ENCODE measurements at regions not wholly inside any gene's neighbourhood (a gene's known extent, or its start where the extent isn't known, plus 50 kb on each side); places are given as distances from the start of the nearest gene placed in this dataset.

DNA sequence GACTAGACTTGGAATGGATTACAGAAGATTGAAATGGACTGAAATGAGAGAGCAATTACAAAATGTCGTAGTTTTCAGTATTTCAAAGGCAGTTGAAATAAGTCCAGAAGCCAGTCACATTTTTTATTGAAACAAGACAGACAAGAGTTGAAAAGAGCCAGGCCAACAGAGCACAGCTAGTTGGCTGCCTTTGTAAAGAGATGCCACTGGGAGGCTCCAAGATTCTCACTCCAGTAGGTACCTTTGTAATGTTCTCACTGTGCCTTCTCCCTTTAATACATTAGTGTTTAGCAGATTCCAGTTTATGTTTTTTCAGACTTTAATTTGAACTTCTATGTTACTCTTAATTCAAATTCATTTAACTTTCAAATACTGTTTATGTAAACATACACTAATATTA is 234.8 kb downstream of the DSEL start:
- no peak overlapping the region for H3K27ac ChIP-seq (ENCODE audit: low read depth, low read length, poor library complexity, severe bottlenecking)
- no peak overlapping the region for H2AFZ ChIP-seq (ENCODE audit: low read length)
- TF ChIP-seq, protein P1, sequence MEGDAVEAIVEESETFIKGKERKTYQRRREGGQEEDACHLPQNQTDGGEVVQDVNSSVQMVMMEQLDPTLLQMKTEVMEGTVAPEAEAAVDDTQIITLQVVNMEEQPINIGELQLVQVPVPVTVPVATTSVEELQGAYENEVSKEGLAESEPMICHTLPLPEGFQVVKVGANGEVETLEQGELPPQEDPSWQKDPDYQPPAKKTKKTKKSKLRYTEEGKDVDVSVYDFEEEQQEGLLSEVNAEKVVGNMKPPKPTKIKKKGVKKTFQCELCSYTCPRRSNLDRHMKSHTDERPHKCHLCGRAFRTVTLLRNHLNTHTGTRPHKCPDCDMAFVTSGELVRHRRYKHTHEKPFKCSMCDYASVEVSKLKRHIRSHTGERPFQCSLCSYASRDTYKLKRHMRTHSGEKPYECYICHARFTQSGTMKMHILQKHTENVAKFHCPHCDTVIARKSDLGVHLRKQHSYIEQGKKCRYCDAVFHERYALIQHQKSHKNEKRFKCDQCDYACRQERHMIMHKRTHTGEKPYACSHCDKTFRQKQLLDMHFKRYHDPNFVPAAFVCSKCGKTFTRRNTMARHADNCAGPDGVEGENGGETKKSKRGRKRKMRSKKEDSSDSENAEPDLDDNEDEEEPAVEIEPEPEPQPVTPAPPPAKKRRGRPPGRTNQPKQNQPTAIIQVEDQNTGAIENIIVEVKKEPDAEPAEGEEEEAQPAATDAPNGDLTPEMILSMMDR (IDR thresholded peaks at IDR 0.05; ENCODE audit: low read length): no peak
- TF ChIP-seq EZH2 (IDR thresholded peaks at IDR 0.05; ENCODE audit: borderline replicate concordance, low read length): no peak

DNA sequence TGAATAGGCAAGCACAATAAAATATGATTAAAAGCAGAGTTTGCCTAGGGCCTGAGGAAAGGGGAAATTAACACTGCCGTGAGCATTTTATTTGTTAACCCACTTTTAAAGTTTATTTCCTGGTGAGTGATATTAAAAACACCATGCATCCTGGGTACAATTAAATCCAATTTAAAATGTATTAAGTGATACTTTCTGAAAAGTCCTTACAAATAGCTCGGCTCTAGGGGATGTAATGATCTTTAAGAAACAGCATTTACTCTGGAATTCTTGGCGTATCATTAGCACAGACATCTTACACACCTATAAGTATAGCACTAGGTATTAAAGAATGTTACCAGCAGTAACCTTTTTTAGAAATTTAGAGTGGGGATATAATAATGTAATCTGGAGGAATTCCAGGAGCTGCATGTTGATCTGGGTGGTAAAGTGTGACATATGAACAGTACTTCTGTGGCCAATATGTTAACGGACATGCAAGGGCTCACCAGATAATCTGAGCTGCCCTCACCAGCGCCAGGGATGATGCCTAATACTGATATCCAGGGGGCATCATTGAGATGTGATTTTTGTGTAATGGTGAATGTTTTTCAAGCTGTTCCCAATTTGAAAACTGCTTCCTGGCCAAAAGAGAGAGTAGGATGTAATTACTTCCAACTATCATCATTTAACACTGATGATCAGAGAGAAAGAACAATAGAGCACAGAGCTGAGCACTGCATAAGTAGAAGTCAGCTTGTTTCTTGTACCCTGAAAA is 235.9 kb downstream of the DSEL start:
- Histone ChIP-seq H3K79me2 (ENCODE audit: insufficient read depth, low read length) (no peaks in the 10 kb centered on the region), H3F3A (ENCODE audit: insufficient read depth, low read length) (no peaks in the 10 kb centered on the region), H3K9ac (ENCODE audit: low read length) (no peak overlapping the region), H3K36me3 (ENCODE audit: insufficient read depth, low read length) (no peaks in the 10 kb centered on the region), H4K20me1 (ENCODE audit: insufficient read depth, low read length) (no peaks in the 10 kb centered on the region), H3K27me3 (ENCODE audit: insufficient read depth, low read length) (no peaks in the 10 kb centered on the region), H2AFZ (ENCODE audit: low read length) (no peak overlapping the region), H3K4me1 (ENCODE audit: insufficient read depth, low read length, severe bottlenecking) (no peaks in the 10 kb centered on the region), H3K9me3 (ENCODE audit: low read length) (no peaks in the 10 kb centered on the region), H3K9me2 (ENCODE audit: low read depth, low read length) (no peaks in the 10 kb centered on the region), H3K4me3 (ENCODE audit: low read depth, low read length, poor library complexity, severe bottlenecking) (no peak overlapping the region), H3K27ac (ENCODE audit: low read depth, low read length, poor library complexity, severe bottlenecking) (no peak overlapping the region), H3K4me2 (ENCODE audit: low read length) (no peak overlapping the region)
- TF ChIP-seq EZH2 (IDR thresholded peaks at IDR 0.05; ENCODE audit: borderline replicate concordance, low read length): no peak
- TF ChIP-seq, protein P1 (IDR thresholded peaks at IDR 0.05; ENCODE audit: low read length): no peak

More for the DNA sequence above, 234.8 kb downstream of the DSEL start:
- Histone ChIP-seq H3K9me3 (ENCODE audit: low read length) (no peaks in the 10 kb centered on the region), H3K4me2 (ENCODE audit: low read length) (no peak overlapping the region), H3K4me3 (ENCODE audit: low read depth, low read length, poor library complexity, severe bottlenecking) (no peak overlapping the region), H3K4me1 (ENCODE audit: insufficient read depth, low read length, severe bottlenecking) (no peaks in the 10 kb centered on the region), H3K9me2 (ENCODE audit: low read depth, low read length) (no peaks in the 10 kb centered on the region), H3F3A (ENCODE audit: insufficient read depth, low read length) (no peaks in the 10 kb centered on the region), H3K9ac (ENCODE audit: low read length) (no peak overlapping the region), H3K36me3 (ENCODE audit: insufficient read depth, low read length) (no peaks in the 10 kb centered on the region), H3K79me2 (ENCODE audit: insufficient read depth, low read length) (no peaks in the 10 kb centered on the region), H4K20me1 (ENCODE audit: insufficient read depth, low read length) (no peaks in the 10 kb centered on the region), H3K27me3 (ENCODE audit: insufficient read depth, low read length) (no peaks in the 10 kb centered on the region)

DNA sequence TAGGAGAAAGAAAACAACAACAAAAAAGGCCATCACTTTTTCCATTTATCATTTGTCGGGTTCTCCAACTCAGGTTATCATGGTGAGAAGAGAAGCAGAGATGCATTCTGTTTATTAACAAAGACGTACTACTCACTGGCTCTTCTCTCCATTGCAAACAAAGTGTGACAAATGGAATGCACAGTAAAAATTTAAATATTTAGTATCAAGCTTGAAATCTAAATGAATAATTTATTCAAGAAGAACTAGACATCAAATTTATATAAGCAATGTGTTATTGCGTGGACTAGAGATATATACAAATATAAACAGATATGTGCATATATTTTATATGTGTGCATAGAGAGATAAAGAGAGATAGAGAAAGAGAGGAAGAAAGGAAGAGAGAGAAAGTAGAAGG is 236.5 kb downstream of the DSEL start:
- Histone ChIP-seq H3K9me2 (ENCODE audit: low read depth, low read length) (no peaks in the 10 kb centered on the region), H3K27ac (ENCODE audit: low read depth, low read length, poor library complexity, severe bottlenecking) (no peak overlapping the region), H3F3A (ENCODE audit: insufficient read depth, low read length) (no peaks in the 10 kb centered on the region), H2AFZ (ENCODE audit: low read length) (no peak overlapping the region), H3K36me3 (ENCODE audit: insufficient read depth, low read length) (no peaks in the 10 kb centered on the region), H3K4me1 (ENCODE audit: insufficient read depth, low read length, severe bottlenecking) (no peaks in the 10 kb centered on the region), H3K79me2 (ENCODE audit: insufficient read depth, low read length) (no peaks in the 10 kb centered on the region), H3K4me3 (ENCODE audit: low read depth, low read length, poor library complexity, severe bottlenecking) (no peak overlapping the region), H4K20me1 (ENCODE audit: insufficient read depth, low read length) (no peaks in the 10 kb centered on the region), H3K4me2 (ENCODE audit: low read length) (no peak overlapping the region), H3K9me3 (ENCODE audit: low read length) (no peaks in the 10 kb centered on the region), H3K9ac (ENCODE audit: low read length) (no peak overlapping the region), H3K27me3 (ENCODE audit: insufficient read depth, low read length) (no peaks in the 10 kb centered on the region)
- no peak for TF ChIP-seq EZH2 (IDR thresholded peaks at IDR 0.05; ENCODE audit: borderline replicate concordance, low read length)
- TF ChIP-seq, protein P1 (IDR thresholded peaks at IDR 0.05; ENCODE audit: low read length): no peak
